ENCODE measurements at regions not wholly inside any gene's neighbourhood (a gene's known extent, or its start where the extent isn't known, plus 50 kb on each side); places are given as distances from the start of the nearest gene placed in this dataset.
"Not testable (repeated sequence)": the region's sequence is repeated elsewhere in the genome, so short reads cannot be mapped to it uniquely, and the experiment has no call there.

GRCh38 chr15:79728867-79729266, 167.9 kb downstream of the MTHFS start:
- no peak for DNase-seq
- no peak for TF ChIP-seq POLR2A (IDR thresholded peaks at IDR 0.05)
- TF ChIP-seq CTCF (IDR thresholded peaks at IDR 0.05): no peak
- Histone ChIP-seq H3K4me3 (no peak overlapping the region), H3K36me3 (ENCODE audit: low read depth, missing control alignments) (no peaks in the 10 kb centered on the region), H3K27ac (no peak overlapping the region), H3K4me1 (no peaks in the 10 kb centered on the region), H3K27me3 (no peaks in the 10 kb centered on the region), H3K9me3 (no peaks in the 10 kb centered on the region)
- 60 to 65% methylated on average over 3 of the region's 3 CpGs for WGBS, 2 donors
- intact Hi-C loops (cut with DNase I; ENCODE audit: low total_unique reads): no loop called here

- WGBS, 2 donors: 67 to 71% methylated on average over 1 of the region's 1 CpG
- H3K9me3 ChIP-seq: no peaks in the 10 kb centered on the region
- DNase-seq: no peak
- intact Hi-C loops (cut with DNase I; ENCODE audit: low total_unique reads): no loop called here
- H3K4me3 ChIP-seq: no peak overlapping the region
- H3K27me3 ChIP-seq: no peaks in the 10 kb centered on the region
- H3K27ac ChIP-seq: no peak overlapping the region
- H3K36me3 ChIP-seq (ENCODE audit: low read depth, missing control alignments): no peaks in the 10 kb centered on the region
- TF ChIP-seq POLR2A (IDR thresholded peaks at IDR 0.05) (no peak), CTCF (IDR thresholded peaks at IDR 0.05) (no peak)
- H3K4me1 ChIP-seq: no peaks in the 10 kb centered on the region
Observed at GRCh38 chr15:79736435-79737000, 160.3 kb downstream of the MTHFS start.

- no peak for TF ChIP-seq CTCF (IDR thresholded peaks at IDR 0.05)
- TF ChIP-seq POLR2A (IDR thresholded peaks at IDR 0.05): no peak
- intact Hi-C loops (cut with DNase I; ENCODE audit: low total_unique reads): no loop called here
- H3K27me3 ChIP-seq: no peaks in the 10 kb centered on the region
- no peaks in the 10 kb centered on the region for H3K36me3 ChIP-seq (ENCODE audit: low read depth, missing control alignments)
- no peak for DNase-seq
- H3K4me1 ChIP-seq: no peaks in the 10 kb centered on the region
- H3K9me3 ChIP-seq: no peaks in the 10 kb centered on the region
- H3K27ac ChIP-seq: no peak overlapping the region
- no peak overlapping the region for H3K4me3 ChIP-seq
- WGBS, 2 donors: 79 to 80% methylated on average over 6 of the region's 6 CpGs
Observed at GRCh38 chr15:79738143-79738542, 158.7 kb downstream of the MTHFS start.

- no peak for DNase-seq
- Histone ChIP-seq H3K27ac (no peak overlapping the region), H3K27me3 (no peaks in the 10 kb centered on the region), H3K36me3 (ENCODE audit: low read depth, missing control alignments) (no peaks in the 10 kb centered on the region), H3K4me1 (no peaks in the 10 kb centered on the region), H3K4me3 (no peak overlapping the region), H3K9me3 (no peaks in the 10 kb centered on the region)
- WGBS, 2 donors: 91 to 93% methylated on average over 2 of the region's 2 CpGs
- TF ChIP-seq CTCF (IDR thresholded peaks at IDR 0.05): no peak
- TF ChIP-seq POLR2A (IDR thresholded peaks at IDR 0.05): no peak
- intact Hi-C loops (cut with DNase I; ENCODE audit: low total_unique reads): no loop called here
Observed at GRCh38 chr15:79740561-79740960, 156.3 kb downstream of the MTHFS start.

- intact Hi-C loops (cut with DNase I; ENCODE audit: low total_unique reads): no loop called here
- Histone ChIP-seq H3K27me3 (no peaks in the 10 kb centered on the region), H3K36me3 (ENCODE audit: low read depth, missing control alignments) (no peaks in the 10 kb centered on the region), H3K9me3 (no peaks in the 10 kb centered on the region), H3K4me3 (no peak overlapping the region), H3K4me1 (no peaks in the 10 kb centered on the region), H3K27ac (no peak overlapping the region)
- TF ChIP-seq CTCF (IDR thresholded peaks at IDR 0.05): no peak
- no peak for TF ChIP-seq POLR2A (IDR thresholded peaks at IDR 0.05)
- no peak for DNase-seq
- 61 to 90% methylated on average over 10 of the region's 10 CpGs for WGBS, 2 donors
Observed at GRCh38 chr15:79743032-79743431, 153.8 kb downstream of the MTHFS start.

GRCh38 chr15:79744485-79744884, 152.3 kb downstream of the MTHFS start:
- H3K36me3 ChIP-seq (ENCODE audit: low read depth, missing control alignments); intact Hi-C loops (cut with DNase I; ENCODE audit: low total_unique reads); H3K4me3 ChIP-seq; H3K27me3 ChIP-seq; H3K27ac ChIP-seq; H3K9me3 ChIP-seq; H3K4me1 ChIP-seq: not testable (repeated sequence)
- peak; percentile 21 for DNase-seq
- 38 to 50% methylated on average over 3 of the region's 3 CpGs for WGBS, 2 donors
